ENCODE measurements at regions not wholly inside any gene's neighbourhood (a gene's known extent, or its start where the extent isn't known, plus 50 kb on each side); places are given as distances from the start of the nearest gene placed in this dataset.

DNA sequence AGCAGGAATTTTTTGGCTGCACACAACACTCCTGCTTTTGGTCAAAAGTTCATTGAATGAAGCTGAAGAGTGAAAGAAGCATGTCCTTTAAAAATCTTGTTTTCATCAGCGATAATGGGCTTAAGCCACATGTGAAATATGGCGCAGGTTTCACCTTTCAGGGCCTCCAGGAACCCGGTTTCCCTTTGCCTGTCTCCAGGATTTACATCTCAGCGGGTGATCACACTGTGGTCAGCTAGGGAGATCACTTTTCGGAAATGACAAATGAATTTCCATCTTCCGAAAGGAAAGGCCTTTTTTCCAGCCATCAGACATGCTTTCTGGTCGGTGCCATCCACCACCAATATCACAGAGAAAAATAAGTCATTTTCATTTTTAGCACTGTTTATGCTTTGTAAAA is 727.1 kb upstream of the TBX3 start:
- Histone ChIP-seq H3K4me1 (ENCODE audit: control insufficient read depth in 1 of 2, insufficient read depth in 2 of 2, low read depth in 1 of 2, low read length in 1 of 2) (no peaks in the 10 kb centered on the region), H3K4me2 (no peak overlapping the region), H3K9me3 (no peaks in the 10 kb centered on the region), H3K9me2 (no peaks in the 10 kb centered on the region), H3F3A (replicated peaks; ENCODE audit: insufficient read depth) (no peaks in the 10 kb centered on the region), H3K79me2 (ENCODE audit: insufficient read depth) (no peaks in the 10 kb centered on the region), H3K9ac (no peak overlapping the region), H3K27me3 (ENCODE audit: insufficient read depth) (no peaks in the 10 kb centered on the region), H4K20me1 (ENCODE audit: insufficient read depth) (no peaks in the 10 kb centered on the region), H3K36me3 (replicated peaks in 1 of 2; ENCODE audit: control insufficient read depth in 1 of 2, insufficient read depth in 2 of 2, low read length in 1 of 2) (no peaks in the 10 kb centered on the region), H3K4me3 (ENCODE audit: low read depth in 2 of 2, low read length in 1 of 2) (no peak overlapping the region), H2AFZ (ENCODE audit: low read depth) (no peak overlapping the region), H3K27ac (ENCODE audit: low read depth in 2 of 2, low read length in 1 of 2) (no peak overlapping the region)
- TF ChIP-seq FOXM1 (IDR thresholded peaks at IDR 0.05; ENCODE audit: low read depth) (no peak), JUND (IDR thresholded peaks at IDR 0.05) (no peak), SIN3A (IDR thresholded peaks at IDR 0.05; ENCODE audit: borderline replicate concordance, low read depth, low read length) (no peak), EZH2phosphoT487 (IDR thresholded peaks at IDR 0.05; ENCODE audit: borderline replicate concordance, low read depth) (no peak), USF1 (IDR thresholded peaks at IDR 0.05; ENCODE audit: borderline replicate concordance, low read depth) (no peak), TAF1 (IDR thresholded peaks at IDR 0.05; ENCODE audit: borderline replicate concordance, low read depth, low read length) (no peak), CHD2 (IDR thresholded peaks at IDR 0.05; ENCODE audit: low read length, partially characterized antibody) (no peak), GATA2 (CRISPR knock-in tag; IDR thresholded peaks at IDR 0.05) (no peak), FOSL2 (IDR thresholded peaks at IDR 0.05; ENCODE audit: borderline replicate concordance, low read depth) (no peak), YY1 (IDR thresholded peaks at IDR 0.05; ENCODE audit: low read depth) (no peak), USF2 (IDR thresholded peaks at IDR 0.05; ENCODE audit: borderline replicate concordance, low read depth, low read length) (no peak), MEF2A (IDR thresholded peaks at IDR 0.05; ENCODE audit: borderline replicate concordance, low read depth) (no peak), POLR2AphosphoS5 (IDR thresholded peaks at IDR 0.05; ENCODE audit: low read depth, low read length) (no peak)
- TF ChIP-seq, protein P1, sequence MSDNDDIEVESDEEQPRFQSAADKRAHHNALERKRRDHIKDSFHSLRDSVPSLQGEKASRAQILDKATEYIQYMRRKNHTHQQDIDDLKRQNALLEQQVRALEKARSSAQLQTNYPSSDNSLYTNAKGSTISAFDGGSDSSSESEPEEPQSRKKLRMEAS (IDR thresholded peaks at IDR 0.05; ENCODE audit: low read depth): no peak
- TF ChIP-seq, protein P2, sequence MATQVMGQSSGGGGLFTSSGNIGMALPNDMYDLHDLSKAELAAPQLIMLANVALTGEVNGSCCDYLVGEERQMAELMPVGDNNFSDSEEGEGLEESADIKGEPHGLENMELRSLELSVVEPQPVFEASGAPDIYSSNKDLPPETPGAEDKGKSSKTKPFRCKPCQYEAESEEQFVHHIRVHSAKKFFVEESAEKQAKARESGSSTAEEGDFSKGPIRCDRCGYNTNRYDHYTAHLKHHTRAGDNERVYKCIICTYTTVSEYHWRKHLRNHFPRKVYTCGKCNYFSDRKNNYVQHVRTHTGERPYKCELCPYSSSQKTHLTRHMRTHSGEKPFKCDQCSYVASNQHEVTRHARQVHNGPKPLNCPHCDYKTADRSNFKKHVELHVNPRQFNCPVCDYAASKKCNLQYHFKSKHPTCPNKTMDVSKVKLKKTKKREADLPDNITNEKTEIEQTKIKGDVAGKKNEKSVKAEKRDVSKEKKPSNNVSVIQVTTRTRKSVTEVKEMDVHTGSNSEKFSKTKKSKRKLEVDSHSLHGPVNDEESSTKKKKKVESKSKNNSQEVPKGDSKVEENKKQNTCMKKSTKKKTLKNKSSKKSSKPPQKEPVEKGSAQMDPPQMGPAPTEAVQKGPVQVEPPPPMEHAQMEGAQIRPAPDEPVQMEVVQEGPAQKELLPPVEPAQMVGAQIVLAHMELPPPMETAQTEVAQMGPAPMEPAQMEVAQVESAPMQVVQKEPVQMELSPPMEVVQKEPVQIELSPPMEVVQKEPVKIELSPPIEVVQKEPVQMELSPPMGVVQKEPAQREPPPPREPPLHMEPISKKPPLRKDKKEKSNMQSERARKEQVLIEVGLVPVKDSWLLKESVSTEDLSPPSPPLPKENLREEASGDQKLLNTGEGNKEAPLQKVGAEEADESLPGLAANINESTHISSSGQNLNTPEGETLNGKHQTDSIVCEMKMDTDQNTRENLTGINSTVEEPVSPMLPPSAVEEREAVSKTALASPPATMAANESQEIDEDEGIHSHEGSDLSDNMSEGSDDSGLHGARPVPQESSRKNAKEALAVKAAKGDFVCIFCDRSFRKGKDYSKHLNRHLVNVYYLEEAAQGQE (IDR thresholded peaks at IDR 0.05; ENCODE audit: low read depth, low read length): no peak
- TF ChIP-seq, protein P3, sequence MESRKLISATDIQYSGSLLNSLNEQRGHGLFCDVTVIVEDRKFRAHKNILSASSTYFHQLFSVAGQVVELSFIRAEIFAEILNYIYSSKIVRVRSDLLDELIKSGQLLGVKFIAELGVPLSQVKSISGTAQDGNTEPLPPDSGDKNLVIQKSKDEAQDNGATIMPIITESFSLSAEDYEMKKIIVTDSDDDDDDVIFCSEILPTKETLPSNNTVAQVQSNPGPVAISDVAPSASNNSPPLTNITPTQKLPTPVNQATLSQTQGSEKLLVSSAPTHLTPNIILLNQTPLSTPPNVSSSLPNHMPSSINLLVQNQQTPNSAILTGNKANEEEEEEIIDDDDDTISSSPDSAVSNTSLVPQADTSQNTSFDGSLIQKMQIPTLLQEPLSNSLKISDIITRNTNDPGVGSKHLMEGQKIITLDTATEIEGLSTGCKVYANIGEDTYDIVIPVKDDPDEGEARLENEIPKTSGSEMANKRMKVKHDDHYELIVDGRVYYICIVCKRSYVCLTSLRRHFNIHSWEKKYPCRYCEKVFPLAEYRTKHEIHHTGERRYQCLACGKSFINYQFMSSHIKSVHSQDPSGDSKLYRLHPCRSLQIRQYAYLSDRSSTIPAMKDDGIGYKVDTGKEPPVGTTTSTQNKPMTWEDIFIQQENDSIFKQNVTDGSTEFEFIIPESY (IDR thresholded peaks at IDR 0.05; ENCODE audit: borderline replicate concordance, low read depth): no peak
- TF ChIP-seq, protein P4, sequence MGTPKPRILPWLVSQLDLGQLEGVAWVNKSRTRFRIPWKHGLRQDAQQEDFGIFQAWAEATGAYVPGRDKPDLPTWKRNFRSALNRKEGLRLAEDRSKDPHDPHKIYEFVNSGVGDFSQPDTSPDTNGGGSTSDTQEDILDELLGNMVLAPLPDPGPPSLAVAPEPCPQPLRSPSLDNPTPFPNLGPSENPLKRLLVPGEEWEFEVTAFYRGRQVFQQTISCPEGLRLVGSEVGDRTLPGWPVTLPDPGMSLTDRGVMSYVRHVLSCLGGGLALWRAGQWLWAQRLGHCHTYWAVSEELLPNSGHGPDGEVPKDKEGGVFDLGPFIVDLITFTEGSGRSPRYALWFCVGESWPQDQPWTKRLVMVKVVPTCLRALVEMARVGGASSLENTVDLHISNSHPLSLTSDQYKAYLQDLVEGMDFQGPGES (IDR thresholded peaks at IDR 0.05; ENCODE audit: low read depth, low read length): no peak
- TF ChIP-seq, protein P5, sequence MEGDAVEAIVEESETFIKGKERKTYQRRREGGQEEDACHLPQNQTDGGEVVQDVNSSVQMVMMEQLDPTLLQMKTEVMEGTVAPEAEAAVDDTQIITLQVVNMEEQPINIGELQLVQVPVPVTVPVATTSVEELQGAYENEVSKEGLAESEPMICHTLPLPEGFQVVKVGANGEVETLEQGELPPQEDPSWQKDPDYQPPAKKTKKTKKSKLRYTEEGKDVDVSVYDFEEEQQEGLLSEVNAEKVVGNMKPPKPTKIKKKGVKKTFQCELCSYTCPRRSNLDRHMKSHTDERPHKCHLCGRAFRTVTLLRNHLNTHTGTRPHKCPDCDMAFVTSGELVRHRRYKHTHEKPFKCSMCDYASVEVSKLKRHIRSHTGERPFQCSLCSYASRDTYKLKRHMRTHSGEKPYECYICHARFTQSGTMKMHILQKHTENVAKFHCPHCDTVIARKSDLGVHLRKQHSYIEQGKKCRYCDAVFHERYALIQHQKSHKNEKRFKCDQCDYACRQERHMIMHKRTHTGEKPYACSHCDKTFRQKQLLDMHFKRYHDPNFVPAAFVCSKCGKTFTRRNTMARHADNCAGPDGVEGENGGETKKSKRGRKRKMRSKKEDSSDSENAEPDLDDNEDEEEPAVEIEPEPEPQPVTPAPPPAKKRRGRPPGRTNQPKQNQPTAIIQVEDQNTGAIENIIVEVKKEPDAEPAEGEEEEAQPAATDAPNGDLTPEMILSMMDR (IDR thresholded peaks at IDR 0.05): no peak
- ChIA-PET POLR2A (no interaction called here), CTCF (no interaction called here)
- no peak for DNase-seq
- WGBS (ENCODE audit: low lambda C conversion rate): 81% methylated on average over 7 of the region's 7 CpGs

Measured in SK-N-SH (cell line).